SK-N-SH treated with all-trans-retinoic acid at 6 μM for 48 hours (cell line): ENCODE measurements at regions not wholly inside any gene's neighbourhood (a gene's known extent, or its start where the extent isn't known, plus 50 kb on each side); places are given as distances from the start of the nearest gene placed in this dataset.

Experiments
- ATAC-seq: fragments of 200-7000 bp; cut with Tn5 transposase; 3 replicates; pipeline ENCODE4 v1.9.1; 2020; ENCODE audit warnings: mild to moderate bottlenecking, moderate library complexity
- ARNTL ChIP-seq: fragments of 450-650 bp; formaldehyde crosslinking; IDR thresholded peaks from 2 replicates; pipeline ENCODE4 v1.5.0; 2020; ENCODE audit warnings: low read depth, mild to moderate bottlenecking, moderate library complexity, borderline replicate concordance
- CREB5 ChIP-seq: fragments of 250-450 bp; sonication (Bioruptor Pico); IDR thresholded peaks from 2 replicates; pipeline ENCODE4 v1.5.1; 2020; ENCODE audit warnings: low read depth, mild to moderate bottlenecking, moderate library complexity
- CSDC2 ChIP-seq: fragments of 250-450 bp; sonication (Bioruptor Pico); IDR thresholded peaks from 2 replicates; pipeline ENCODE4 v1.5.0; 2020; ENCODE audit warnings: mild to moderate bottlenecking, moderate library complexity
- CSRNP3 ChIP-seq: fragments of 250-450 bp; sonication (Bioruptor Pico); IDR thresholded peaks from 2 replicates; pipeline ENCODE4 v1.5.1; 2021; ENCODE audit warnings: mild to moderate bottlenecking, moderate library complexity
- ESRRG ChIP-seq: fragments of 250-450 bp; sonication (Bioruptor Pico); IDR thresholded peaks from 2 replicates; pipeline ENCODE4 v1.6.1; 2021; ENCODE audit warnings: mild to moderate bottlenecking
- GLIS3 ChIP-seq: fragments of 250-450 bp; sonication (Bioruptor Pico); IDR thresholded peaks from 2 replicates; pipeline ENCODE4 v1.5.0; 2020; ENCODE audit warnings: mild to moderate bottlenecking, moderate library complexity
- ISL1 ChIP-seq: fragments of 250-450 bp; sonication (Bioruptor Pico); IDR thresholded peaks from 2 replicates; pipeline ENCODE4 v2.1.2; 2022; ENCODE audit warnings: mild to moderate bottlenecking, moderate library complexity
- PATZ1 ChIP-seq: fragments of 250-450 bp; sonication (Bioruptor Pico); IDR thresholded peaks from 2 replicates; pipeline ENCODE4 v1.8.0; 2020; ENCODE audit warnings: mild to moderate bottlenecking, moderate library complexity, borderline replicate concordance
- POU6F1 ChIP-seq: fragments of 250-450 bp; sonication (Bioruptor Pico); IDR thresholded peaks from 2 replicates; pipeline ENCODE4 v1.8.0; 2021; ENCODE audit warnings: low read depth, mild to moderate bottlenecking, moderate library complexity, borderline replicate concordance
- PPARA ChIP-seq: fragments of 250-450 bp; sonication (Bioruptor Pico); IDR thresholded peaks from 2 replicates; pipeline ENCODE4 v1.5.0; 2020; ENCODE audit warnings: mild to moderate bottlenecking, borderline replicate concordance
- RARB ChIP-seq: fragments of 250-450 bp; sonication (Bioruptor Pico); IDR thresholded peaks from 2 replicates; pipeline ENCODE4 v1.8.0; 2021; ENCODE audit warnings: mild to moderate bottlenecking, moderate library complexity
- SNAI2 ChIP-seq: fragments of 250-450 bp; sonication (Bioruptor Pico); IDR thresholded peaks from 2 replicates; pipeline ENCODE4 v1.5.0; 2020; ENCODE audit warnings: mild to moderate bottlenecking, moderate library complexity
- TOX ChIP-seq: fragments of 250-450 bp; sonication (Bioruptor Pico); IDR thresholded peaks from 2 replicates; pipeline ENCODE4 v1.8.0; 2021; ENCODE audit warnings: mild to moderate bottlenecking, moderate library complexity, borderline replicate concordance
- TSHZ2 ChIP-seq: fragments of 250-450 bp; sonication (Bioruptor Pico); IDR thresholded peaks from 2 replicates; pipeline ENCODE4 v1.5.0; 2020; ENCODE audit warnings: mild to moderate bottlenecking, moderate library complexity
- ZNF565 ChIP-seq: fragments of 450-650 bp; formaldehyde crosslinking; conservative IDR thresholded peaks from 2 replicates; pipeline ENCODE4 v1.5.0; 2020; ENCODE audit warnings: low read depth, mild to moderate bottlenecking, moderate library complexity
- ZNF70 ChIP-seq: fragments of 450-650 bp; formaldehyde crosslinking; IDR thresholded peaks from 2 replicates; pipeline ENCODE4 v1.5.0; 2020; ENCODE audit warnings: mild to moderate bottlenecking, moderate library complexity
- ZNF8 ChIP-seq: fragments of 450-650 bp; formaldehyde crosslinking; IDR thresholded peaks from 2 replicates; pipeline ENCODE4 v1.5.0; 2020; ENCODE audit warnings: mild to moderate bottlenecking, moderate library complexity

GRCh38 chr10:125441151-125441550 is 241.8 kb downstream of the TEX36 start:
- no peak for TF ChIP-seq TSHZ2 (CRISPR knock-in tag)
- no peak for TF ChIP-seq RARB
- no peak for TF ChIP-seq ISL1 (CRISPR knock-in tag)
- TF ChIP-seq CREB5 (CRISPR knock-in tag) = no peak
- no peak for TF ChIP-seq CSDC2 (CRISPR knock-in tag)
- no peak for TF ChIP-seq PATZ1
- no peak for TF ChIP-seq SNAI2 (CRISPR knock-in tag)
- no peak for TF ChIP-seq ZNF565 (CRISPR knock-in tag)
- no peak for TF ChIP-seq ZNF70 (CRISPR knock-in tag)
- no peak for TF ChIP-seq GLIS3
- no peak for TF ChIP-seq POU6F1 (CRISPR knock-in tag)
- no peak for TF ChIP-seq CSRNP3 (CRISPR knock-in tag)
- TF ChIP-seq, all 23 proteins: peak for 0
- ATAC-seq = no peak

- TF ChIP-seq SNAI2 (CRISPR knock-in tag) = no peak
- no peak for TF ChIP-seq POU6F1 (CRISPR knock-in tag)
- no peak for TF ChIP-seq TSHZ2 (CRISPR knock-in tag)
- no peak for TF ChIP-seq CSRNP3 (CRISPR knock-in tag)
- TF ChIP-seq ESRRG (CRISPR knock-in tag) = no peak
- no peak for TF ChIP-seq ZNF70 (CRISPR knock-in tag)
- no peak for TF ChIP-seq ARNTL (CRISPR knock-in tag)
- no peak for TF ChIP-seq CSDC2 (CRISPR knock-in tag)
- no peak for TF ChIP-seq PATZ1
- no peak for TF ChIP-seq PPARA (CRISPR knock-in tag)
- TF ChIP-seq TOX (CRISPR knock-in tag) = no peak
- no peak for TF ChIP-seq ZNF8 (CRISPR knock-in tag)
- no peak for TF ChIP-seq ZNF565 (CRISPR knock-in tag)
- ATAC-seq = no peak
Measured at GRCh38 chr10:125431149-125431548, 251.8 kb downstream of the TEX36 start.
